ENCODE measurements at regions not wholly inside any gene's neighbourhood (a gene's known extent, or its start where the extent isn't known, plus 50 kb on each side); places are given as distances from the start of the nearest gene placed in this dataset.
"Not testable (repeated sequence)": the region's sequence is repeated elsewhere in the genome, so short reads cannot be mapped to it uniquely, and the experiment has no call there.

GRCh38 chr4:72933029-72933428 is 136.5 kb downstream of the COX18 start:
- H3K36me3 Mint-ChIP-seq (ENCODE audit: low read depth) = no peaks in the 10 kb centered on the region
- no peak overlapping the region for H3K4me3 Mint-ChIP-seq (ENCODE audit: unreplicated experiment)
- DNase-seq (ENCODE audit: low spot score) = no peak
- H3K27me3 Mint-ChIP-seq (ENCODE audit: low read depth) = peaks cover 2% of the 10 kb centered on the region
- no peak overlapping the region for H3K27ac Mint-ChIP-seq (ENCODE audit: unreplicated experiment)
- TF ChIP-seq CTCF (IDR thresholded peaks at IDR 0.05) = no peak
- no peaks in the 10 kb centered on the region for H3K4me1 Mint-ChIP-seq (ENCODE audit: low read depth)
- no peaks in the 10 kb centered on the region for H3K9me3 Mint-ChIP-seq (ENCODE audit: low read depth)

- no peak for DNase-seq (ENCODE audit: low spot score)
- H3K27ac Mint-ChIP-seq (ENCODE audit: unreplicated experiment) = no peak overlapping the region
- H3K36me3 Mint-ChIP-seq (ENCODE audit: low read depth) = no peaks in the 10 kb centered on the region
- peaks cover 3% of the 10 kb centered on the region for H3K27me3 Mint-ChIP-seq (ENCODE audit: low read depth)
- no peak for TF ChIP-seq CTCF (IDR thresholded peaks at IDR 0.05)
- H3K4me3 Mint-ChIP-seq (ENCODE audit: unreplicated experiment) = no peak overlapping the region
- H3K9me3 Mint-ChIP-seq (ENCODE audit: low read depth) = no peaks in the 10 kb centered on the region
- H3K4me1 Mint-ChIP-seq (ENCODE audit: low read depth) = no peaks in the 10 kb centered on the region
Measured at GRCh38 chr4:72931346-72931745, 138.2 kb downstream of the COX18 start.

GRCh38 chr4:72929596-72930274 is 139.8 kb downstream of the COX18 start:
- H3K27ac Mint-ChIP-seq (ENCODE audit: unreplicated experiment); H3K4me1 Mint-ChIP-seq (ENCODE audit: low read depth); DNase-seq (ENCODE audit: low spot score); H3K4me3 Mint-ChIP-seq (ENCODE audit: unreplicated experiment); H3K27me3 Mint-ChIP-seq (ENCODE audit: low read depth); H3K36me3 Mint-ChIP-seq (ENCODE audit: low read depth); H3K9me3 Mint-ChIP-seq (ENCODE audit: low read depth): not testable (repeated sequence)

GRCh38 chr4:72924814-72925213 is 144.7 kb downstream of the COX18 start:
- DNase-seq (ENCODE audit: low spot score) = no peak
- Mint-ChIP-seq H3K36me3 (ENCODE audit: low read depth) (no peaks in the 10 kb centered on the region), H3K27me3 (ENCODE audit: low read depth) (peaks cover 24% of the 10 kb centered on the region), H3K4me1 (ENCODE audit: low read depth) (no peaks in the 10 kb centered on the region), H3K27ac (ENCODE audit: unreplicated experiment) (no peak overlapping the region), H3K4me3 (ENCODE audit: unreplicated experiment) (no peak overlapping the region), H3K9me3 (ENCODE audit: low read depth) (peaks cover 6% of the 10 kb centered on the region)
- no peak for TF ChIP-seq CTCF (IDR thresholded peaks at IDR 0.05)

- Mint-ChIP-seq H3K4me3 (ENCODE audit: unreplicated experiment) (no peak overlapping the region), H3K9me3 (ENCODE audit: low read depth) (peaks cover 6% of the 10 kb centered on the region), H3K27ac (ENCODE audit: unreplicated experiment) (no peak overlapping the region), H3K4me1 (ENCODE audit: low read depth) (no peaks in the 10 kb centered on the region), H3K27me3 (ENCODE audit: low read depth) (peaks cover 27% of the 10 kb centered on the region), H3K36me3 (ENCODE audit: low read depth) (no peaks in the 10 kb centered on the region)
- TF ChIP-seq CTCF (IDR thresholded peaks at IDR 0.05) = no peak
- no peak for DNase-seq (ENCODE audit: low spot score)
Measured at GRCh38 chr4:72919937-72920336, 149.6 kb downstream of the COX18 start.

GRCh38 chr4:72919464-72919863 is 150.1 kb downstream of the COX18 start:
- H3K27ac Mint-ChIP-seq (ENCODE audit: unreplicated experiment) = no peak overlapping the region
- H3K9me3 Mint-ChIP-seq (ENCODE audit: low read depth) = peaks cover 6% of the 10 kb centered on the region
- no peak for DNase-seq (ENCODE audit: low spot score)
- no peak overlapping the region for H3K4me3 Mint-ChIP-seq (ENCODE audit: unreplicated experiment)
- TF ChIP-seq CTCF (IDR thresholded peaks at IDR 0.05) = no peak
- no peaks in the 10 kb centered on the region for H3K4me1 Mint-ChIP-seq (ENCODE audit: low read depth)
- H3K27me3 Mint-ChIP-seq (ENCODE audit: low read depth) = peaks cover 27% of the 10 kb centered on the region
- no peaks in the 10 kb centered on the region for H3K36me3 Mint-ChIP-seq (ENCODE audit: low read depth)

Data from chondrocyte (in vitro differentiated cells).